ENCODE measurements at regions not wholly inside any gene's neighbourhood (a gene's known extent, or its start where the extent isn't known, plus 50 kb on each side); places are given as distances from the start of the nearest gene placed in this dataset.

GRCh38 chr2:35067420-35067819 is 1288.2 kb upstream of the CRIM1 start:
- Histone ChIP-seq H3K4me3 (ENCODE audit: low read depth, low read length) (no peak overlapping the region), H3K36me3 (ENCODE audit: control insufficient read depth in 2 of 2, insufficient read depth in 1 of 2, low read length in 2 of 2) (no peaks in the 10 kb centered on the region), H3K4me1 (ENCODE audit: control insufficient read depth, insufficient read depth, low read length) (no peaks in the 10 kb centered on the region), H3K27ac (ENCODE audit: extremely low read depth, low read depth, low read length) (no peak overlapping the region), H3K9me3 (ENCODE audit: control insufficient read depth, insufficient read depth, low read depth, low read length) (no peaks in the 10 kb centered on the region)
- ChIA-PET CTCF (no interaction called here), POLR2A (no interaction called here)
- TF ChIP-seq ZNF510 (tag by site-specific recombination; IDR thresholded peaks at IDR 0.05; ENCODE audit: insufficient replicate concordance) (no peak), ZFHX2 (tag by site-specific recombination; conservative IDR thresholded peaks at IDR 0.05) (no peak), INSM2 (tag by site-specific recombination; IDR thresholded peaks at IDR 0.05) (no peak), ZNF2 (tag by site-specific recombination; IDR thresholded peaks at IDR 0.05) (no peak), ZNF175 (tag by site-specific recombination; IDR thresholded peaks at IDR 0.05) (no peak), ZNF600 (tag by site-specific recombination; IDR thresholded peaks at IDR 0.05) (no peak), KLF9 (tag by site-specific recombination; IDR thresholded peaks at IDR 0.05; ENCODE audit: low read depth) (no peak), ZSCAN4 (tag by site-specific recombination; IDR thresholded peaks at IDR 0.05) (no peak), ZNF660 (tag by site-specific recombination; IDR thresholded peaks at IDR 0.05) (no peak), SP2 (tag by site-specific recombination; IDR thresholded peaks at IDR 0.05) (no peak), ZNF521 (tag by site-specific recombination; IDR thresholded peaks at IDR 0.05) (no peak), ZNF518A (tag by site-specific recombination; conservative IDR thresholded peaks at IDR 0.05; ENCODE audit: low read depth) (no peak), ZNF214 (tag by site-specific recombination; IDR thresholded peaks at IDR 0.05; ENCODE audit: borderline replicate concordance) (no peak), WT1 (tag by site-specific recombination; IDR thresholded peaks at IDR 0.05) (no peak), ZNF530 (tag by site-specific recombination; IDR thresholded peaks at IDR 0.05; ENCODE audit: low read depth) (no peak), ZNF629 (tag by site-specific recombination; IDR thresholded peaks at IDR 0.05) (no peak), SCRT2 (tag by site-specific recombination; IDR thresholded peaks at IDR 0.05) (no peak), SALL2 (tag by site-specific recombination; IDR thresholded peaks at IDR 0.05; ENCODE audit: borderline replicate concordance) (no peak), ZNF621 (tag by site-specific recombination; IDR thresholded peaks at IDR 0.05) (no peak)

GRCh38 chr2:35063836-35064235 is 1291.7 kb upstream of the CRIM1 start:
- no peaks in the 10 kb centered on the region for H3K4me1 ChIP-seq (ENCODE audit: control insufficient read depth, insufficient read depth, low read length)
- TF ChIP-seq ZNF292 (tag by site-specific recombination; IDR thresholded peaks at IDR 0.05; ENCODE audit: borderline replicate concordance, low read depth) (no peak), ZNF776 (tag by site-specific recombination; IDR thresholded peaks at IDR 0.05; ENCODE audit: borderline replicate concordance) (no peak)
- H3K9me3 ChIP-seq (ENCODE audit: control insufficient read depth, insufficient read depth, low read depth, low read length) = no peaks in the 10 kb centered on the region
- ChIA-PET CTCF (no interaction called here), POLR2A (no interaction called here)
- no peak overlapping the region for H3K27ac ChIP-seq (ENCODE audit: extremely low read depth, low read depth, low read length)
- H3K36me3 ChIP-seq (ENCODE audit: control insufficient read depth in 2 of 2, insufficient read depth in 1 of 2, low read length in 2 of 2) = no peaks in the 10 kb centered on the region
- no peak overlapping the region for H3K4me3 ChIP-seq (ENCODE audit: low read depth, low read length)

All from HEK293 (cell line).